GM19043 (cell line): ENCODE measurements at regions not wholly inside any gene's neighbourhood (a gene's known extent, or its start where the extent isn't known, plus 50 kb on each side); places are given as distances from the start of the nearest gene placed in this dataset.
"Not testable (repeated sequence)": the region's sequence is repeated elsewhere in the genome, so short reads cannot be mapped to it uniquely, and the experiment has no call there.

Experiments
- ATAC-seq: cut with Tn5 transposase; IDR thresholded peaks from one replicate; pipeline ENCODE4 v1.9.1; 2021; ENCODE audit warnings: low read depth; ENCODE audit not compliant: unreplicated experiment

DNA sequence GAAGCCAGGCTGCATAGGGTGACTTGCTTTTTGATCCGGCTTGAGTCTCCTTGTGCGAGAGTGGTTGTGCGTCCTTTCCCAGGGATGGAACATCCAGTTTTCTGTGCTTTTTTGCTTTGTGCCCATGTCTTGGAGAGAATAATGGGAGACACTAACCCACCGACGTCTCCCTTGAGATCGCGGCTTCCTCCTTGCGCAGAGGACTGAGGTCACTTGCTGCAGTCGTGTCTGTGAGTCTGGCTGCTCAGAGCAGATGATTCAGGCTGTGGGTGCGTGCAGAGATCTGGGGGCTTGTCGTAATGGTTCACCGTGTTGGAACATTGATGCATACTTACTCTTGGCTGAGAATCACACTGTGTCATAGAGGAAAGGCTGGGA is 164.5 kb upstream of the CACNA1E start:
- ATAC-seq = no peak

- ATAC-seq = no peak
Measured at GRCh38 chr1:181319907-181320306, 163.4 kb upstream of the CACNA1E start.

DNA sequence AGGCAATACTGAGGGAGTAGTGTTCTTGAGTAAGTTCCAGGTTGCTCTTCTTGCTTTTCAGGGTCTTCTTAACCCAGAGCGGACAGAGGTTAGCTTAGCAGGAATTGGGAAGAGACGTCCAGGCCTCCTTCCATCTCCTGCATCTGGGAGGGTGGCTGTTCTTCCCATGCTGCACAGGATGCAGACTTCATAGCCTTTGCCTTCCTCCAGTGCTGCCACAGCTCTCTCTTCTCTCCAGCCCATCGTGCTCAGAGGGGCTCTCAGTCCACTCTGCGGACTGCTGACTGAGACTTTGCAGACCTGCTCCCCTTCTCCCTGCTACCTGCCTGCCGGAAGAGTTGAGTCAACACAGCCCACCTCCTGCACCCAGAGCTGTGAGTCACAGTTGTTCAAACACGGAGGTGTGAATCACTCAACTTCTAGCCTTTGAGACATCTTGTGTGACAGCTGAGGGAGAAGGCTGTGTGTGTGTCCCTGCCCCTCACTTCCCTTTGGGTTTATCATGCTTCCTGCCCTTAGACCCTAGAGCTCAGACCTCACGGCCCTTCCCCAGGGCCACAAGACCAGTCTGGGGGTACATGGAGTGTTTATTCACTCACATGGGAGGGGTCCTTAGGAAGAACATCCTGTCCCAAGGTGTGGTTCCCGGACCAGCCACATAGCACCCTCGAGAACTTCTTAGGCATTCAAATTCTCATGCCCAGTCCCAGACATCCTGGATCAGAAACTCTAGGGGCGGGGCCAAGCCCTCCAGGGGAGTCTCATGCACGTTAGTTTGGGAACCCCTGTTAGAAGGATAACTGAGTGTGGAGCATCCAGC is 158.3 kb upstream of the CACNA1E start:
- ATAC-seq = no peak

GRCh38 chr1:181325765-181326164 is 157.6 kb upstream of the CACNA1E start:
- not testable (repeated sequence) for ATAC-seq

DNA sequence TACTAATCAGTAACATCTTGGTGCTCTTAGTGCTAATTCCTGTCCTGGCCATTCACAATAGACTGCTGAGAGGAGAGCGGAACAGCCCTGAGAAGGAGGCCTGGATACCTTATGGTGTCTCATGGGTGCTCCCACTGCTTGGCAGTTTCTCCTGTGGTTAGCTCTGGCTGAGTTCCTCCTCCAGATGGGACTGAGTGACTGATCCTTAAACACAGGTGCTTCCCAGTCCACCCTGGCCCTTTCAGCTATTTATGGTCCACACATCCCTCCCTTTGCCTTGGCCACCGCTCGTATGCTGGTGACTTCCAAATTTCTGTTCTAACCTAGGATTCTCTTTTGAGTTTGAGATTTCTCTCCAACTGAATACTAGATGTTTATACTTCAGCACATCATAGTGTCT is 157.0 kb upstream of the CACNA1E start:
- no peak for ATAC-seq

- ATAC-seq = no peak
Measured at GRCh38 chr1:181327796-181328195, 155.5 kb upstream of the CACNA1E start.

DNA sequence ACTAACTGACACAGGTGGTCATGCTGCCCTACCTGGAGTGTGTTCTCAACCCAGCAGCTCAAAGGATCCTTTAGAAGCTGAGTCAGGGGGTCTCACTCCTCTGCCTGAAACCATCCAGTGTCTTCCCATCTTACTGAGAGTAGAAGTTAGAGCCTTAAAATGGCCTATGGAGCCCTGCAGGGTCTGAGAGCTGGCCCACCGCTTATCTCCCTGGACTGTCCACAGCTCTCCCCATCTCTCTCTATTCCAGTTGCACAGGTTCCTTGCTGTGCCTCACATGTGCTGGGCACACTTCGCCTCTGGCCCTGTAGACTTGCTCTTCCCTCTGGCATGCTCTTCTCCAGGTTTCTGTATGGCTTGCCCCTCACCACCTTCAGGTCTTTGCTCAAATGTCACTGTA is 148.6 kb upstream of the CACNA1E start:
- ATAC-seq = no peak

DNA sequence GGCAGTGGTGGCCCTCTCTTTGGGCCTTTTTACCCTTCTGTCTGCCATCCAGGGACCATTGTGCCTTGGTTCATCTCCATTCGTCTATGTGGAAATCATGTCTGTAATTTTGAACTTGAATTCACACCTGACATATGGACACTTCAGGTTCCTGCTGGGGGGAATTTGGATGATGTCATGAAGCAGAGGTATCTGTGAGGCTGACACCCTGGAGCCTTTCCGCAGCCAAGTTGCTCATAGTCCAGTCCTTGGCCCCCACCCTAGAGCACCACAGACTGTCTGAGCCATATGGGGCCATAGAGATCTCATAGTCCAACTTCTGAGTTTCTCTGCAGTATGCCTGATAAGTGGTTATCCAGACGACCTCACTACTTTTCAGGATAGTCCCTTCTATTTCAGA is 147.7 kb upstream of the CACNA1E start:
- ATAC-seq = no peak

DNA sequence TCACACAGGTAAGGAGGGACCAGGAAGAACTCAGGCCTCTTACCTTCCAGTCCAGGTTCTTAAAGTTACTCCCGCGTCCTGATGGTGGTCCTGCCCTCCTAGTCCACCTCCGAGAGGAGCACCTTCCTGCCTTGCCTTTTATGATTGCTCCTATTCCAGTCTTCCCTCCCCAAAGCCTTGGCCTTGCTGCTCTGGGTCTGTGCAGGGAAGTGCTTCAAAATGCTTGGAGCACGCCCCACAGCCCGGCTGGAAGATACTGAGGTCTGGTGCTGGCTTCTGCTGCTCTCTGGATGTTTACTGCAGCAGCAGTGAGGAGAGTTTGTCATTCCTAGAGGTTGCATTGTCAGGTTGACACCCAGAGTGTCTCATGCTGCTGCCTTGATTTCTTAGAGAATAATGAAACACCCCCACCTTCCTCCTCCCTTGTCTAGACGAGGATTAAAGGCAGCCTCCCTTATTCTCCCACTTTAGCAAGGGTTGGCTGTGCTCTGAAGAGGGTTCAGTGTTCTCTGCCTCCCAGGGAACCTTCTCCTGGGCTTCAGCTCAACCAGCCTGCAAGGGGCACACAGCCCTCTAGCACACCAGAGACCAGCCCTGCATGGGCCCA is 142.2 kb upstream of the CACNA1E start:
- ATAC-seq = no peak

DNA sequence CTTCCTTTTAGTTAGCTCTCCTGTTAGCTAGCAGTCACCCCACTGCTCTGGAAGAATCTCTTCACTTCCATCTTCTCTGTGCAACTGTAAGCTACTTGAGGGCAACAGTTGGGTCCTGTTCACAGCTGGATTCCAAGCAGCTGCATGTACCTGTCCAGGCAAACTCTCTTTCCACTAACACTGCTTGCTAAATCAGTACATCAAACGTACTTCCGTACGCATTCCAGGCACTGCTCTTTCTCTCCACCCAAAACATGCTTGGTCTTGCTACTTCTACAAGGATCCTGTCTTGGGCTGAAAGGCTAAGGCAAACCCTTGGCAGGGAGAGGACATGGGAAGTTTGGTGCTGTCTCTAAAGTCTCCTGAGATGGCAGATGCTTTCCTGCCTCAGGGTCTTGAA is 139.2 kb upstream of the CACNA1E start:
- ATAC-seq = no peak

DNA sequence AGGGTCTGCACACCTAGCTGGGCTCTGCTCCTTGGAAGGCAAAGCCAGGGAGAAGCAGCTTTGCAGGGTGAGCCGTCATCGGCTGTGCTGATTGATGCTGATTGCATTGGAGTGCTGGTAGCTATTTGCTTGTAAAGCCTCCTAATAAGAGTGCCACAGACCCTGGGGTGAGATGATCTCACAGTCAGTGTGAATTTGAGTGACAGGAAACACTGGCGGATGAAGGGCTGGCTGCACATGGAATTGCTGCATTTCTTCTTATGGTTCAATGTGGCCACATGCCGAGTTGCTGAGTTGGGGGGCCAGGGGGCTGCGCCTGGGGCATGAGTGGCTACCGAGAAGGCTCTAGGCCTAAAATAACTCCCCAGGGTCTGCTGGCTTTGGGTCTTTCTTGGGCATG is 138.2 kb upstream of the CACNA1E start:
- ATAC-seq = no peak

- ATAC-seq = no peak
Measured at GRCh38 chr1:181347495-181348390, 135.6 kb upstream of the CACNA1E start.

- no peak for ATAC-seq
Measured at GRCh38 chr1:181349512-181349911, 133.8 kb upstream of the CACNA1E start.

- ATAC-seq = no peak
Measured at GRCh38 chr1:181350131-181350530, 133.2 kb upstream of the CACNA1E start.

DNA sequence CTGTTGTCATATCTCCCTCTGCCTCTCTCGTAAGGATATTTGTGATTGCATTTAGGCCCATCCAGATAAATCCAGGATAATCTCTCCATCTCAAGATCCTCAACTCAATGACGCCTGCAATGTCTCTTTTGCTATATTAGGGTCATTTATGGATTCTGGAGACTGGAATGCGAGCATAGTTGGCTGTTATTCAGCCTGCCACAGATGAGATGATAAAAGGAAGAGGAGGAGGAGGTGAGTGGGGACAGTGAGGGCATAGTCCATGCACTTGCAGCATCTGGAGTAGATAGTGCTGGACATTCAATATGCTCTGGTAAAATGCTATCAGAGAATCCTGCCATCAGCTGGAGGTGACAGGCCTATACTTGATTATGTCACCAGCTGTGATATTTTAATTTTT is 131.6 kb upstream of the CACNA1E start:
- ATAC-seq = no peak

GRCh38 chr1:181352695-181353094 is 130.6 kb upstream of the CACNA1E start:
- ATAC-seq = no peak

DNA sequence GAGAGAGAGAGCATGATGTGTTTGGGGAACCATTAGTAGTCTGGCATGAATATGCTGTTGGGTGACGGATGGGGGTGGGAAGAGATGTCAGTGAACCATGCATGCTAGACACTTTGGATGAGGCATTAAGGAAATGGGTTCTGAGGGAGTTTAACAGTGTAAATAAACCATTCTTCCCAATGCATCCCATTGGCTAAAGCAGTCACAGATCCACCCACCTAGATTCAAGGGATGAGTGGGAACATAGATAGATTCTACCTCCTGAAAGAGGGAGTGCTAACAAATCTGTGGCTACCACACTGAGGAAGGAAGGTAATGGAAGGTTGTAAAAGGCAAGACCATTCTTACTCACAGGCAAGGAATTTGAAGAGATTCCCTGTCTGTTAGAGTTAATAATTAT is 129.8 kb upstream of the CACNA1E start:
- no peak for ATAC-seq

DNA sequence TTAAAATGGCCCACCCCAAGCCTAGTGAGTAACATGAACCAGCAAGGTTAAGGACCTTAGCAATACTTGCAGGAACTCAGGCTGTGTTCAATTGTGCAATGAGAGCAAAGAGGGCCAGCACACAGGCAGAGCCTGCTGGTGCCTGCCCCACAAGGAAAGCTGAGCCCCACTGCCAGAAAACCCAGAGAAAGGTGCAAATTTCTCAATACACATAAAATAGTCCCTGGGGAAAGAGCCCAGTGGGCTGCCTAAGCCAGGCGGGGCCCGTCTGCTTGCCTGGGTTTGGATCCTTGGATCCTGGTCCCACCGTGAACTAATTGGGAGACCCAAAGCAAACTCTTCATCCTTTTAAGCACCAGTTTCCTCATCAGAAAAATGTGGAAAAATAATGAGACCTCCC is 128.5 kb upstream of the CACNA1E start:
- ATAC-seq = no peak

DNA sequence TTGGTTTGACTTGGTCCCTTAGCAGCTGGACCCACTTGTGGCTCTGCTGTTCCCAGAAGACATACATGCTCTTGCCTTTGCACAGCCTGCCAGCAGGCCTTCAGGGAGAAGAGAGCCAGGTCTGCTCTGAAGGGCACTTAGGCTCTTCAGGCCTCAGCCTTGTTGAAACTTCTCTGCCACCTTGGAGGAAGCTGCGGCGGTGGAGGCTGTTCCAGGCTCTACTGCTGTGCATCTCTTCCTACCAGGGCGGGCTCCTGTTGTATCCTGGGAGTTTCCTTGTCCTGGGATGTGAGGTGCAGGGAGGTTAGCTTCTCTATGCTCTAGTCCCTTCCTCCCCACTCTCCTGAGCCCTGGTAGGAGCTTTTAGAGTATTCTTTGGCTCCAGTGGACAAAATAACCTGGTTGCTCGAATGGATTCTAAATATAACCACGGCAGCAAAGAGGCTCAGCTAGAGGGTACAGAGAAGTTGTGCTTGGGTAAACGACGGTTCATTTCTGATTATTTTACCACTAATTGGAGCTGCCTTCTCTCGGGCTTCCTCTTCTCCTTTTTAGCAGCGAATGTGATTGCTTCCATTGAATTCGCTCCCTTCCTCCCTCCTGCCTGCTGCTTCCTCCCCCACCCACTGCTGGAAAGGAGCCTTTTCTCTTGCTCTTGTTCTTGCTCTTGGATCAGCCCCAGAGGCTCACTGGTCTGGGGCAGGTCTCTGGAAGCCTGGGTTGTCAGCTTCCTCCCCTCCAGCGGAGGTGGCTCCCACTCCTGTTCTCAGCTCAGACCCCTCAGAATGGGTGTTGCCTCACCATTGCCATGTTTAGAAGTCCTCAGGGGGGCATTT is 126.6 kb upstream of the CACNA1E start:
- no peak for ATAC-seq

GRCh38 chr1:181359012-181359411 is 124.3 kb upstream of the CACNA1E start:
- ATAC-seq = no peak

- no peak for ATAC-seq
Measured at GRCh38 chr1:181364801-181365200, 118.5 kb upstream of the CACNA1E start.
